HL-60 (cell line): ENCODE measurements at regions not wholly inside any gene's neighbourhood (a gene's known extent, or its start where the extent isn't known, plus 50 kb on each side); places are given as distances from the start of the nearest gene placed in this dataset.
"Not testable (repeated sequence)": the region's sequence is repeated elsewhere in the genome, so short reads cannot be mapped to it uniquely, and the experiment has no call there.

Experiments used
- DNase-seq, 2 experiments: peaks; one replicate each; pipeline ENCODE4 v3.0.0-alpha.2; 2010 to 2020; ENCODE audit warnings: low read depth in 1 of 2, low spot score in 1 of 2
- H3K27ac ChIP-seq: fragments of 250-450 bp; sonication (Bioruptor Pico); replicated peaks from 2 replicates; pipeline ENCODE4 v1.5.1; 2020; ENCODE audit warnings: mild to moderate bottlenecking, moderate library complexity
- H3K27me3 ChIP-seq: fragments of 250-450 bp; sonication (Bioruptor Pico); 2 replicates; pipeline ENCODE4 v1.5.1; 2021; ENCODE audit warnings: mild to moderate bottlenecking, moderate library complexity; ENCODE audit not compliant: insufficient read depth, poor library complexity, severe bottlenecking
- H3K4me3 ChIP-seq: replicated peaks from 2 replicates; pipeline ENCODE4 v1.5.1; 2011; ENCODE audit warnings: mild to moderate bottlenecking, control low read depth, low read length; ENCODE audit not compliant: insufficient read depth
- GABPA ChIP-seq: IDR thresholded peaks from 2 replicates; pipeline ENCODE4 v1.6.1; 2012; ENCODE audit warnings: low read depth
- POLR2AphosphoS5 ChIP-seq: IDR thresholded peaks from 2 replicates; pipeline ENCODE4 v1.6.1; 2012; ENCODE audit warnings: low read depth
- SPI1 ChIP-seq: IDR thresholded peaks from 2 replicates; pipeline ENCODE4 v1.6.1; 2012; ENCODE audit warnings: low read depth, mild to moderate bottlenecking, borderline replicate concordance
- TF ChIP-seq, protein P1 (sequence below): IDR thresholded peaks from one replicate; pipeline ENCODE4 v1.5.1; 2011; ENCODE audit warnings: low read length, control low read depth, inconsistent platforms; ENCODE audit not compliant: insufficient read depth
- TF ChIP-seq, protein P2 (sequence below): IDR thresholded peaks from 2 replicates; pipeline ENCODE4 v1.6.1; 2012; ENCODE audit warnings: low read depth; ENCODE audit not compliant: insufficient replicate concordance

DNA sequence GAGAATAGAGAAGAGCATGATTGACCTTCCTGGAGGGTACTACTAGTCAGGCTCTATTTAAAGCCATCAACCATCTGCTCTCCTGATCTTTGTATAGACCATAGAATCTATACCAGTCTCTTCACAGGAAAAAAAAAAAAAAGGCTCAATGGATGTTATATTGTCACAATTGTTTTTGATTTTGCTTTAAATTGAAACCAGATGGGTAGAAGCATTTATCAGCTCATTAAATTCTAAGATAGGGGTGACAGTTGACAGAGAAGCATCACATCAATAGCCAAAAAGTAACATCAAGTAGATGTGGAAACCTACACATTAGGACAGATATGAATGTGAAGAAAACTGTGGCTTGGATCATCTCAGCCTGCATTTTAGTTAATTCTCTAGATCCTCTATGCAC lies 558.9 kb upstream of the MBL2 start:
- no peaks in the 10 kb centered on the region for H3K27me3 ChIP-seq
- no peak for DNase-seq
- no peak for TF ChIP-seq GABPA
- TF ChIP-seq POLR2AphosphoS5: no peak
- TF ChIP-seq, protein P1, sequence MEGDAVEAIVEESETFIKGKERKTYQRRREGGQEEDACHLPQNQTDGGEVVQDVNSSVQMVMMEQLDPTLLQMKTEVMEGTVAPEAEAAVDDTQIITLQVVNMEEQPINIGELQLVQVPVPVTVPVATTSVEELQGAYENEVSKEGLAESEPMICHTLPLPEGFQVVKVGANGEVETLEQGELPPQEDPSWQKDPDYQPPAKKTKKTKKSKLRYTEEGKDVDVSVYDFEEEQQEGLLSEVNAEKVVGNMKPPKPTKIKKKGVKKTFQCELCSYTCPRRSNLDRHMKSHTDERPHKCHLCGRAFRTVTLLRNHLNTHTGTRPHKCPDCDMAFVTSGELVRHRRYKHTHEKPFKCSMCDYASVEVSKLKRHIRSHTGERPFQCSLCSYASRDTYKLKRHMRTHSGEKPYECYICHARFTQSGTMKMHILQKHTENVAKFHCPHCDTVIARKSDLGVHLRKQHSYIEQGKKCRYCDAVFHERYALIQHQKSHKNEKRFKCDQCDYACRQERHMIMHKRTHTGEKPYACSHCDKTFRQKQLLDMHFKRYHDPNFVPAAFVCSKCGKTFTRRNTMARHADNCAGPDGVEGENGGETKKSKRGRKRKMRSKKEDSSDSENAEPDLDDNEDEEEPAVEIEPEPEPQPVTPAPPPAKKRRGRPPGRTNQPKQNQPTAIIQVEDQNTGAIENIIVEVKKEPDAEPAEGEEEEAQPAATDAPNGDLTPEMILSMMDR: no peak
- no peak for TF ChIP-seq SPI1
- TF ChIP-seq, protein P2, sequence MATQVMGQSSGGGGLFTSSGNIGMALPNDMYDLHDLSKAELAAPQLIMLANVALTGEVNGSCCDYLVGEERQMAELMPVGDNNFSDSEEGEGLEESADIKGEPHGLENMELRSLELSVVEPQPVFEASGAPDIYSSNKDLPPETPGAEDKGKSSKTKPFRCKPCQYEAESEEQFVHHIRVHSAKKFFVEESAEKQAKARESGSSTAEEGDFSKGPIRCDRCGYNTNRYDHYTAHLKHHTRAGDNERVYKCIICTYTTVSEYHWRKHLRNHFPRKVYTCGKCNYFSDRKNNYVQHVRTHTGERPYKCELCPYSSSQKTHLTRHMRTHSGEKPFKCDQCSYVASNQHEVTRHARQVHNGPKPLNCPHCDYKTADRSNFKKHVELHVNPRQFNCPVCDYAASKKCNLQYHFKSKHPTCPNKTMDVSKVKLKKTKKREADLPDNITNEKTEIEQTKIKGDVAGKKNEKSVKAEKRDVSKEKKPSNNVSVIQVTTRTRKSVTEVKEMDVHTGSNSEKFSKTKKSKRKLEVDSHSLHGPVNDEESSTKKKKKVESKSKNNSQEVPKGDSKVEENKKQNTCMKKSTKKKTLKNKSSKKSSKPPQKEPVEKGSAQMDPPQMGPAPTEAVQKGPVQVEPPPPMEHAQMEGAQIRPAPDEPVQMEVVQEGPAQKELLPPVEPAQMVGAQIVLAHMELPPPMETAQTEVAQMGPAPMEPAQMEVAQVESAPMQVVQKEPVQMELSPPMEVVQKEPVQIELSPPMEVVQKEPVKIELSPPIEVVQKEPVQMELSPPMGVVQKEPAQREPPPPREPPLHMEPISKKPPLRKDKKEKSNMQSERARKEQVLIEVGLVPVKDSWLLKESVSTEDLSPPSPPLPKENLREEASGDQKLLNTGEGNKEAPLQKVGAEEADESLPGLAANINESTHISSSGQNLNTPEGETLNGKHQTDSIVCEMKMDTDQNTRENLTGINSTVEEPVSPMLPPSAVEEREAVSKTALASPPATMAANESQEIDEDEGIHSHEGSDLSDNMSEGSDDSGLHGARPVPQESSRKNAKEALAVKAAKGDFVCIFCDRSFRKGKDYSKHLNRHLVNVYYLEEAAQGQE: no peak
- H3K4me3 ChIP-seq: no peak overlapping the region
- no peak overlapping the region for H3K27ac ChIP-seq

DNA sequence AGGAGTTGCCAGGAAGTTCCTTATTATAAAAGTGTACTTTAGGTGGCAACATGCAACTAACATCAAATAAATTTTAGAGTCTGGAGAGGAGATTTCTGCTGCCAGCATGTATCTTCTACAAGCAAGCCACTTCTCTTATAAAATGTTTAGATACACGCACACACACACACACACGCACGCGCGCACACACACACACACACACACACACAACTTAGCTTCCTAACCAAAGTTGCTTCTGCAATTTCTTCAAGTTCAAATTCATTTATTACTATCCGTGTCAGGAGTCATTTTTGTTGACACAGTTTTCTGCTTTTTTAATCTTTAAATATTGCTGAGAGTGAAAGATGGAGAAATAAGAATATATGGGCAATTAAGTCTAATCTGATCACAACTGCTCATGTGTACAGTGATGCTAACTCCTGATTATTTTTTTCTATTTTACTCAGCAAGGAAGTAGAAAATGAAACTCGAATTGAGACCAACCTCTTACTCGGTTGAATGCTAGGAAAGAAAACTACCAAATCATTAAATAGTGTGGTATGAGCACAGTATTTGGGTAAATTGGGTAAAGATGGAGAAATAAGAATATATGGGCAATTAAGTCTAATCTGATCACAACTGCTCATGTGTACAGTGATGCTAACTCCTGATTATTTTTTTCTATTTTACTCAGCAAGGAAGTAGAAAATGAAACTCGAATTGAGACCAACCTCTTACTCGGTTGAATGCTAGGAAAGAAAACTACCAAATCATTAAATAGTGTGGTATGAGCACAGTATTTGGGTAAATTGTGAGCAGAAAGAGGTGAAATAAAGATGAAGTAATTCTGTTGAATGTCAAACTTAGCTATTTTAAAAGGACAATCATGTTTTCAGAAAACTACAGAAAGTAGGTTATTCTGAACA lies 554.1 kb upstream of the MBL2 start:
- not testable (repeated sequence) for DNase-seq, H3K27me3 ChIP-seq, H3K27ac ChIP-seq, H3K4me3 ChIP-seq

DNA sequence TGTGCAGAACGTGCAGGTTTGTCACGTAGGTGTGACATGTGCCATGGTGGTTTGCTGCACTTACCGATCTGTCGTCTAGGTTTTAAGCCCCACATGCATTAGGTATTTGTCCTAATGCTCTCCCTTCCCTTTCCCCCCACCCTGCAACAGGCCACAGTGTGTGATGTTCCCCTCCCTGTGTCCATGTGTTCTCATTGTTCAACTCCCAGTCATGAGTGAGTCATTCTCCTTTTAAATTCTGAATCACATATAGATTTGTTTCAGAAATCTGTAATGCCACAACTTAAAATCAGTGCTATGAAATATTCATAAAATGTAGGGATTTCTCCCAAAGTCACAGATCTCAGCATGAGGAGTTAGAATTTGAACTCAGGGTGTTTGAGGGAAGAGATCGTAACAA lies 552.5 kb upstream of the MBL2 start:
- Histone ChIP-seq H3K27me3 (no peaks in the 10 kb centered on the region), H3K4me3 (no peak overlapping the region), H3K27ac (no peak overlapping the region)
- TF ChIP-seq, protein P1: no peak
- DNase-seq: no peak

DNA sequence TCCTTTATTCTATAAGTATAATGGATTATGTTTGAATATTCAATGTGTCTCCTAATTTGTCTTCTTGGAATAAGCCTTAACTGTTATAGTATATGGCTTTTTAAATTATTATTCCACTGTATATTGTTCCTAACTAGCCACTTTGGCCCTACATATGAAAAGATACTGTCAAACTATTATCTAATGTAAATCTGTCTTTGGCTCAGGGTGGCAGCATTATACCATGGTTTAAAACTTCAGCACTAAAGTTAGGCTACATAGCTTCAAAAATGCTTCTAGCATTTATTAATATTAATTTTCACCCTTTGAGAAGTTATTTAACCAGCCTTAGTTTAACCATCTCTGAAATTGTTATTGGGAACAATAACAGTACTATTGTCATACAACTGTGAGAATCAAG lies 543.1 kb upstream of the MBL2 start:
- no peak for DNase-seq
- Histone ChIP-seq H3K27me3 (no peaks in the 10 kb centered on the region), H3K4me3 (no peak overlapping the region), H3K27ac (no peak overlapping the region)
- TF ChIP-seq, protein P2: no peak
- TF ChIP-seq GABPA (no peak), POLR2AphosphoS5 (no peak), SPI1 (no peak)
- TF ChIP-seq, protein P1: no peak
